PC-3 (cell line): ENCODE measurements at regions not wholly inside any gene's neighbourhood (a gene's known extent, or its start where the extent isn't known, plus 50 kb on each side); places are given as distances from the start of the nearest gene placed in this dataset.

Source experiments
- ATAC-seq: fragments of 200-7000 bp; cut with Tn5 transposase; 2 replicates; pipeline ENCODE4 v1.9.1; 2020; ENCODE audit warnings: mild to moderate bottlenecking, moderate library complexity
- BruUV-seq: library from RNA; stranded (reverse); fragments of 400-500 nt; replicated peaks from 2 replicates; lab custom pipeline; 2021; lab: Mats Ljungman, UMichigan
- CTCF ChIA-PET: fragments of 300-600 bp; sonication (Branson Sonifier 250); formaldehyde crosslinking; loops from one replicate; lab custom pipeline; 2022; ENCODE audit warnings: antibody characterized with exemption; lab: Charles Lee
- POLR2A ChIA-PET: fragments of 300-600 bp; sonication (Branson Sonifier 250); formaldehyde crosslinking; loops from one replicate; lab custom pipeline; 2022; ENCODE audit warnings: antibody characterized with exemption; ENCODE audit not compliant: unreplicated experiment; lab: Charles Lee
- DNase-seq: peaks from one replicate; pipeline ENCODE4 v3.0.0-alpha.2; 2015
- H2AFZ ChIP-seq: fragments of 300-600 bp; sonication (generic); 2 replicates; pipeline ENCODE4 v1.6.0; 2016; ENCODE audit warnings: antibody characterized with exemption, low read length
- H3F3A ChIP-seq: fragments of 300-600 bp; sonication (generic); one replicate; pipeline ENCODE4 v1.6.0; 2017; ENCODE audit warnings: antibody characterized with exemption, low read length, control low read depth, mild to moderate bottlenecking; ENCODE audit not compliant: unreplicated experiment
- H3K27ac ChIP-seq: fragments of 300-600 bp; sonication (generic); 2 replicates; pipeline ENCODE4 v1.5.1; 2016; ENCODE audit warnings: mild to moderate bottlenecking, low read length
- H3K27me3 ChIP-seq: fragments of 300-600 bp; sonication (generic); 2 replicates; pipeline ENCODE4 v1.6.1; 2016; ENCODE audit warnings: low read length, mixed read lengths
- H3K36me3 ChIP-seq: fragments of 300-600 bp; sonication (generic); 2 replicates; pipeline ENCODE4 v1.6.1; 2016; ENCODE audit warnings: low read depth, mixed run types, low read length, mixed read lengths
- H3K4me1 ChIP-seq: fragments of 300-600 bp; sonication (generic); 2 replicates; pipeline ENCODE4 v1.5.1; 2016; ENCODE audit warnings: low read length; ENCODE audit not compliant: insufficient read depth
- H3K4me2 ChIP-seq: fragments of 300-600 bp; sonication (generic); 2 replicates; pipeline ENCODE4 v1.6.0; 2016; ENCODE audit warnings: low read length
- H3K4me3 ChIP-seq: fragments of 300-600 bp; sonication (generic); 2 replicates; pipeline ENCODE4 v1.5.1; 2016; ENCODE audit warnings: mild to moderate bottlenecking, low read length, mixed read lengths
- H3K79me2 ChIP-seq: fragments of 300-600 bp; sonication (generic); 2 replicates; pipeline ENCODE4 v1.6.1; 2017; ENCODE audit warnings: low read length, mixed read lengths
- H3K9ac ChIP-seq: fragments of 300-600 bp; sonication (generic); 2 replicates; pipeline ENCODE4 v1.6.0; 2016; ENCODE audit warnings: mild to moderate bottlenecking, low read length
- H3K9me2 ChIP-seq: fragments of 300-600 bp; sonication (generic); replicated peaks from 2 replicates; pipeline ENCODE4 v1.6.1; 2016; ENCODE audit warnings: mixed run types, low read length, mixed read lengths
- H3K9me3 ChIP-seq: fragments of 300-600 bp; sonication (generic); 2 replicates; pipeline ENCODE4 v1.6.1; 2016; ENCODE audit warnings: low read length, mixed read lengths
- H4K20me1 ChIP-seq: fragments of 300-600 bp; sonication (generic); 2 replicates; pipeline ENCODE4 v1.6.1; 2016; ENCODE audit warnings: low read length, mixed read lengths
- CTCF ChIP-seq: fragments of 300-600 bp; sonication (generic); conservative IDR thresholded peaks from 2 replicates; pipeline ENCODE4 v1.5.1; 2017; ENCODE audit warnings: antibody characterized with exemption, low read depth, mild to moderate bottlenecking, low read length
- EZH2 ChIP-seq: fragments of 300-600 bp; sonication (generic); IDR thresholded peaks from one replicate; pipeline ENCODE4 v1.6.1; 2017; ENCODE audit warnings: antibody characterized with exemption, mild to moderate bottlenecking, low read length; ENCODE audit not compliant: unreplicated experiment
- EZH2phosphoT487 ChIP-seq: fragments of 300-600 bp; sonication (generic); IDR thresholded peaks from 2 replicates; pipeline ENCODE4 v1.6.1; 2018; ENCODE audit warnings: mild to moderate bottlenecking, antibody characterized with exemption, low read length, borderline replicate concordance
- intact Hi-C: fragments of 100-400 bp; cut with micrococcal nuclease; formaldehyde crosslinking; loops from 2 replicates; pipeline ENCODE4 v1.9.0; 2023

- no peak overlapping the region for H3K9ac ChIP-seq
- DNase-seq (no peak), ATAC-seq (no peak)
- no peaks in the 10 kb centered on the region for H3K36me3 ChIP-seq
- peaks cover 7% of the 10 kb centered on the region; the same call in 1 of the 2 replicates for H3K9me3 ChIP-seq
- no peaks in the 10 kb centered on the region for H4K20me1 ChIP-seq
- no peaks in the 10 kb centered on the region for H3K4me1 ChIP-seq
- no peak overlapping the region for H3K27ac ChIP-seq
- TF ChIP-seq EZH2phosphoT487 (no peak), CTCF (no peak), EZH2 (no peak)
- CTCF ChIA-PET: no interaction called here
- H3K79me2 ChIP-seq: no peaks in the 10 kb centered on the region
- no peaks in the 10 kb centered on the region for H3K27me3 ChIP-seq
- intact Hi-C loops: no loop called here
- BruUV-seq: no TSS peak
- no peak overlapping the region for H2AFZ ChIP-seq
- no peaks in the 10 kb centered on the region for H3K9me2 ChIP-seq
- no peaks in the 10 kb centered on the region for H3F3A ChIP-seq
- POLR2A ChIA-PET: no interaction called here
- no peak overlapping the region for H3K4me3 ChIP-seq
- no peak overlapping the region for H3K4me2 ChIP-seq
These were observed 401.7 kb upstream of the RUNX1 start for GRCh38 chr21:35450830-35451229.

GRCh38 chr21:35449846-35450245 lies 400.7 kb upstream of the RUNX1 start:
- TF ChIP-seq EZH2phosphoT487 (no peak), CTCF (no peak), EZH2 (no peak)
- Histone ChIP-seq H2AFZ (no peak overlapping the region), H3K9me2 (no peaks in the 10 kb centered on the region), H4K20me1 (no peaks in the 10 kb centered on the region), H3K27me3 (no peaks in the 10 kb centered on the region), H3K4me1 (no peaks in the 10 kb centered on the region), H3F3A (no peaks in the 10 kb centered on the region), H3K9ac (no peak overlapping the region), H3K79me2 (no peaks in the 10 kb centered on the region), H3K4me3 (no peak overlapping the region), H3K4me2 (no peak overlapping the region), H3K27ac (no peak overlapping the region), H3K9me3 (peaks cover 7% of the 10 kb centered on the region; the same call in 1 of the 2 replicates), H3K36me3 (no peaks in the 10 kb centered on the region)
- ChIA-PET CTCF (no interaction called here), POLR2A (no interaction called here)
- no TSS peak for BruUV-seq
- intact Hi-C loops: no loop called here
- DNase-seq (no peak), ATAC-seq (no peak)

GRCh38 chr21:35448876-35449599 lies 399.9 kb upstream of the RUNX1 start:
- H3K36me3 ChIP-seq: no peaks in the 10 kb centered on the region
- H3K79me2 ChIP-seq: no peaks in the 10 kb centered on the region
- H3F3A ChIP-seq: no peaks in the 10 kb centered on the region
- POLR2A ChIA-PET: interaction anchor here (0.6 kb wide), 1 partner anchor 155 kb away, joined by 5 read pairs; no protein-coding TSS in a partner anchor
- intact Hi-C loops: no loop called here
- TF ChIP-seq CTCF (no peak), EZH2 (no peak), EZH2phosphoT487 (no peak)
- no peak for DNase-seq
- H4K20me1 ChIP-seq: no peaks in the 10 kb centered on the region
- H3K4me1 ChIP-seq: no peaks in the 10 kb centered on the region
- no peak overlapping the region for H2AFZ ChIP-seq
- H3K9me3 ChIP-seq: peaks cover 7% of the 10 kb centered on the region; the same call in 1 of the 2 replicates
- no peaks in the 10 kb centered on the region for H3K27me3 ChIP-seq
- H3K4me3 ChIP-seq: no peak overlapping the region
- no peaks in the 10 kb centered on the region for H3K9me2 ChIP-seq
- BruUV-seq: no TSS peak
- H3K9ac ChIP-seq: no peak overlapping the region
- no peak overlapping the region for H3K27ac ChIP-seq
- H3K4me2 ChIP-seq: no peak overlapping the region
- CTCF ChIA-PET: no interaction called here
- ATAC-seq: no peak
